WTC11 (cell line): ENCODE measurements at regions not wholly inside any gene's neighbourhood (a gene's known extent, or its start where the extent isn't known, plus 50 kb on each side); places are given as distances from the start of the nearest gene placed in this dataset.

Experiments used
- ATAC-seq: fragments of 200-7000 bp; cut with Tn5 transposase; 2 replicates; pipeline ENCODE4 v1.10.0; 2021; ENCODE audit warnings: mild to moderate bottlenecking, moderate library complexity
- CTCF ChIA-PET: fragments of 300-600 bp; sonication (Branson Sonifier 250); formaldehyde crosslinking; loops from one replicate; lab custom pipeline; 2021; ENCODE audit warnings: antibody characterized with exemption; lab: Charles Lee
- POLR2A ChIA-PET: fragments of 350-600 bp; sonication (Branson Sonifier 250); formaldehyde crosslinking; loops from one replicate; lab custom pipeline; 2021; ENCODE audit warnings: antibody characterized with exemption; lab: Charles Lee
- DNase-seq: peaks from one replicate; pipeline ENCODE4 v3.0.0; 2021; ENCODE audit warnings: low spot score
- H3K27ac Mint-ChIP-seq: 2 replicates; pipeline ENCODE4 v1.8.0; 2021; ENCODE audit warnings: mixed read lengths
- H3K27me3 Mint-ChIP-seq: 2 replicates; pipeline ENCODE4 v1.8.0; 2021; ENCODE audit warnings: low read depth, mild to moderate bottlenecking, moderate library complexity, mixed read lengths
- H3K36me3 Mint-ChIP-seq: 2 replicates; pipeline ENCODE4 v1.8.0; 2021; ENCODE audit warnings: mixed read lengths
- H3K4me1 Mint-ChIP-seq: 2 replicates; pipeline ENCODE4 v1.8.0; 2022; ENCODE audit warnings: mixed read lengths
- H3K4me3 Mint-ChIP-seq: 2 replicates; pipeline ENCODE4 v1.8.0; 2021; ENCODE audit warnings: mild to moderate bottlenecking, moderate library complexity, mixed read lengths
- H3K9me3 Mint-ChIP-seq: 2 replicates; pipeline ENCODE4 v1.8.0; 2021; ENCODE audit warnings: mixed read lengths
- AR ChIP-seq: fragments of 250-450 bp; sonication (Bioruptor Pico); IDR thresholded peaks from 2 replicates; pipeline ENCODE4 v1.9.0; 2021; ENCODE audit warnings: mild to moderate bottlenecking
- E2F1 ChIP-seq: sonication (generic); formaldehyde crosslinking; IDR thresholded peaks from 2 replicates; pipeline ENCODE4 v1.8.0; 2022; ENCODE audit warnings: mild to moderate bottlenecking, missing genetic modification reagents
- EMX1 ChIP-seq: fragments of 250-450 bp; sonication (Bioruptor Pico); IDR thresholded peaks from 2 replicates; pipeline ENCODE4 v1.8.0; 2021; ENCODE audit warnings: mild to moderate bottlenecking
- ESRRA ChIP-seq: sonication (generic); formaldehyde crosslinking; IDR thresholded peaks from 2 replicates; pipeline ENCODE4 v1.8.1; 2022; ENCODE audit warnings: mild to moderate bottlenecking, missing genetic modification reagents, borderline replicate concordance
- FOXP1 ChIP-seq: sonication (generic); formaldehyde crosslinking; IDR thresholded peaks from 2 replicates; pipeline ENCODE4 v1.8.0; 2022; ENCODE audit warnings: missing genetic modification reagents, mild to moderate bottlenecking, moderate library complexity, borderline replicate concordance
- JAZF1 ChIP-seq: fragments of 250-450 bp; sonication (Bioruptor Pico); IDR thresholded peaks from 2 replicates; pipeline ENCODE4 v1.9.0; 2021; ENCODE audit warnings: moderate library complexity, mild to moderate bottlenecking, inconsistent platforms
- MYBL2 ChIP-seq: sonication (generic); formaldehyde crosslinking; IDR thresholded peaks from 2 replicates; pipeline ENCODE4 v1.8.1; 2023; ENCODE audit warnings: mild to moderate bottlenecking, moderate library complexity, missing genetic modification reagents
- NFATC4 ChIP-seq: fragments of 250-450 bp; sonication (Bioruptor Pico); IDR thresholded peaks from 2 replicates; pipeline ENCODE4 v1.9.0; 2021; ENCODE audit warnings: mild to moderate bottlenecking
- PREB ChIP-seq: sonication (generic); formaldehyde crosslinking; IDR thresholded peaks from 2 replicates; pipeline ENCODE4 v1.8.1; 2022; ENCODE audit warnings: mild to moderate bottlenecking, missing genetic modification reagents, moderate library complexity, borderline replicate concordance
- RELA ChIP-seq: sonication (generic); formaldehyde crosslinking; IDR thresholded peaks from 2 replicates; pipeline ENCODE4 v1.8.1; 2022; ENCODE audit warnings: missing genetic modification reagents, mild to moderate bottlenecking, borderline replicate concordance
- ZNF532 ChIP-seq: fragments of 250-450 bp; sonication (Bioruptor Pico); IDR thresholded peaks from 2 replicates; pipeline ENCODE4 v1.9.0; 2021; ENCODE audit warnings: mild to moderate bottlenecking, borderline replicate concordance
- TF ChIP-seq, protein P1 (sequence below): fragments of 250-450 bp; sonication (Bioruptor Pico); IDR thresholded peaks from 2 replicates; pipeline ENCODE4 v1.8.0; 2021; ENCODE audit warnings: mild to moderate bottlenecking
- TF ChIP-seq, protein P2 (sequence below): sonication (generic); formaldehyde crosslinking; IDR thresholded peaks from 2 replicates; pipeline ENCODE4 v1.8.1; 2022; ENCODE audit warnings: low read depth, mild to moderate bottlenecking, moderate library complexity, missing genetic modification reagents, borderline replicate concordance
- TF ChIP-seq, protein P3 (sequence below): fragments of 200-600 bp; IDR thresholded peaks from 2 replicates; pipeline ENCODE4 v1.8.0; 2022; ENCODE audit warnings: antibody characterized with exemption

- CTCF ChIA-PET = no interaction called here
- Mint-ChIP-seq H3K4me1 (peaks cover 43% of the 10 kb centered on the region), H3K27ac (no peak overlapping the region), H3K27me3 (no peaks in the 10 kb centered on the region), H3K9me3 (peaks cover 4% of the 10 kb centered on the region; the same call in 1 of the 2 replicates), H3K4me3 (no peak overlapping the region), H3K36me3 (peaks cover 20% of the 10 kb centered on the region)
- ATAC-seq (no peak), DNase-seq (no peak)
- POLR2A ChIA-PET = no interaction called here
- TF ChIP-seq, protein P1, sequence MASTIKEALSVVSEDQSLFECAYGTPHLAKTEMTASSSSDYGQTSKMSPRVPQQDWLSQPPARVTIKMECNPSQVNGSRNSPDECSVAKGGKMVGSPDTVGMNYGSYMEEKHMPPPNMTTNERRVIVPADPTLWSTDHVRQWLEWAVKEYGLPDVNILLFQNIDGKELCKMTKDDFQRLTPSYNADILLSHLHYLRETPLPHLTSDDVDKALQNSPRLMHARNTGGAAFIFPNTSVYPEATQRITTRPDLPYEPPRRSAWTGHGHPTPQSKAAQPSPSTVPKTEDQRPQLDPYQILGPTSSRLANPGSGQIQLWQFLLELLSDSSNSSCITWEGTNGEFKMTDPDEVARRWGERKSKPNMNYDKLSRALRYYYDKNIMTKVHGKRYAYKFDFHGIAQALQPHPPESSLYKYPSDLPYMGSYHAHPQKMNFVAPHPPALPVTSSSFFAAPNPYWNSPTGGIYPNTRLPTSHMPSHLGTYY (CRISPR knock-in tag) = no peak
- TF ChIP-seq PREB (CRISPR knock-in tag) (no peak), ESRRA (CRISPR knock-in tag) (no peak), AR (CRISPR knock-in tag) (no peak), JAZF1 (no peak), EMX1 (CRISPR knock-in tag) (no peak), E2F1 (CRISPR knock-in tag) (no peak), RELA (CRISPR knock-in tag) (no peak), FOXP1 (no peak), NFATC4 (CRISPR knock-in tag) (no peak), MYBL2 (CRISPR knock-in tag) (no peak), ZNF532 (CRISPR knock-in tag) (no peak)
- TF ChIP-seq, protein P2, sequence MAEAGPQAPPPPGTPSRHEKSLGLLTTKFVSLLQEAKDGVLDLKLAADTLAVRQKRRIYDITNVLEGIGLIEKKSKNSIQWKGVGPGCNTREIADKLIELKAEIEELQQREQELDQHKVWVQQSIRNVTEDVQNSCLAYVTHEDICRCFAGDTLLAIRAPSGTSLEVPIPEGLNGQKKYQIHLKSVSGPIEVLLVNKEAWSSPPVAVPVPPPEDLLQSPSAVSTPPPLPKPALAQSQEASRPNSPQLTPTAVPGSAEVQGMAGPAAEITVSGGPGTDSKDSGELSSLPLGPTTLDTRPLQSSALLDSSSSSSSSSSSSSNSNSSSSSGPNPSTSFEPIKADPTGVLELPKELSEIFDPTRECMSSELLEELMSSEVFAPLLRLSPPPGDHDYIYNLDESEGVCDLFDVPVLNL (CRISPR knock-in tag) = no peak
- TF ChIP-seq, protein P3, sequence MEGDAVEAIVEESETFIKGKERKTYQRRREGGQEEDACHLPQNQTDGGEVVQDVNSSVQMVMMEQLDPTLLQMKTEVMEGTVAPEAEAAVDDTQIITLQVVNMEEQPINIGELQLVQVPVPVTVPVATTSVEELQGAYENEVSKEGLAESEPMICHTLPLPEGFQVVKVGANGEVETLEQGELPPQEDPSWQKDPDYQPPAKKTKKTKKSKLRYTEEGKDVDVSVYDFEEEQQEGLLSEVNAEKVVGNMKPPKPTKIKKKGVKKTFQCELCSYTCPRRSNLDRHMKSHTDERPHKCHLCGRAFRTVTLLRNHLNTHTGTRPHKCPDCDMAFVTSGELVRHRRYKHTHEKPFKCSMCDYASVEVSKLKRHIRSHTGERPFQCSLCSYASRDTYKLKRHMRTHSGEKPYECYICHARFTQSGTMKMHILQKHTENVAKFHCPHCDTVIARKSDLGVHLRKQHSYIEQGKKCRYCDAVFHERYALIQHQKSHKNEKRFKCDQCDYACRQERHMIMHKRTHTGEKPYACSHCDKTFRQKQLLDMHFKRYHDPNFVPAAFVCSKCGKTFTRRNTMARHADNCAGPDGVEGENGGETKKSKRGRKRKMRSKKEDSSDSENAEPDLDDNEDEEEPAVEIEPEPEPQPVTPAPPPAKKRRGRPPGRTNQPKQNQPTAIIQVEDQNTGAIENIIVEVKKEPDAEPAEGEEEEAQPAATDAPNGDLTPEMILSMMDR = no peak
Observed at GRCh38 chr4:4662230-4662629, 120.4 kb upstream of the STX18 start.
